GM23338 (cell line): ENCODE measurements at regions not wholly inside any gene's neighbourhood (a gene's known extent, or its start where the extent isn't known, plus 50 kb on each side); places are given as distances from the start of the nearest gene placed in this dataset.

Experiments used
- ATAC-seq: fragments of 200-7000 bp; cut with Tn5 transposase; 3 replicates; pipeline ENCODE4 v1.9.1; 2020
- DNase-seq: peaks from one replicate; pipeline ENCODE4 v3.0.0-alpha.2; 2015; ENCODE audit warnings: low spot score
- H2AFZ ChIP-seq: fragments of 200-600 bp; sonication (generic); 2 replicates; pipeline ENCODE4 v1.8.0; 2016; ENCODE audit warnings: antibody characterized with exemption, mild to moderate bottlenecking, moderate library complexity
- H3F3A ChIP-seq: fragments of 200-600 bp; sonication (generic); replicated peaks from 2 replicates; pipeline ENCODE4 v1.8.0; 2017; ENCODE audit warnings: antibody characterized with exemption, mixed run types, low read depth
- H3K27ac ChIP-seq: fragments of 200-600 bp; sonication (generic); 2 replicates; pipeline ENCODE4 v1.6.1; 2016; ENCODE audit warnings: low read depth
- H3K27me3 ChIP-seq: fragments of 200-600 bp; sonication (generic); 2 replicates; pipeline ENCODE4 v1.8.0; 2016; ENCODE audit warnings: mild to moderate bottlenecking, mixed run types, moderate library complexity; ENCODE audit not compliant: insufficient read depth
- H3K36me3 ChIP-seq: fragments of 200-600 bp; sonication (generic); 2 replicates; pipeline ENCODE4 v1.8.0; 2016; ENCODE audit warnings: mild to moderate bottlenecking; ENCODE audit not compliant: insufficient read depth
- H3K4me1 ChIP-seq: fragments of 200-600 bp; sonication (generic); 2 replicates; pipeline ENCODE4 v1.8.0; 2016; ENCODE audit warnings: mild to moderate bottlenecking, moderate library complexity; ENCODE audit not compliant: insufficient read depth
- H3K4me2 ChIP-seq: fragments of 200-600 bp; sonication (generic); 2 replicates; pipeline ENCODE4 v1.7.1; 2017; ENCODE audit warnings: mixed run types
- H3K4me3 ChIP-seq: fragments of 200-600 bp; sonication (generic); 2 replicates; pipeline ENCODE4 v1.6.1; 2016; ENCODE audit warnings: mixed run types
- H3K79me2 ChIP-seq: fragments of 200-600 bp; sonication (generic); replicated peaks from 2 replicates; pipeline ENCODE4 v1.8.0; 2017; ENCODE audit warnings: mild to moderate bottlenecking; ENCODE audit not compliant: insufficient read depth
- H3K9me2 ChIP-seq: fragments of 200-600 bp; sonication (generic); 2 replicates; pipeline ENCODE4 v1.8.0; 2017; ENCODE audit not compliant: insufficient read depth
- H4K20me1 ChIP-seq: fragments of 200-600 bp; sonication (generic); replicated peaks from 2 replicates; pipeline ENCODE4 v1.8.0; 2017; ENCODE audit warnings: mild to moderate bottlenecking; ENCODE audit not compliant: insufficient read depth
- H3K27ac Mint-ChIP-seq: 2 replicates; pipeline ENCODE4 v1.8.0; 2020; ENCODE audit warnings: inconsistent platforms, mild to moderate bottlenecking, moderate library complexity, mixed read lengths
- H3K27me3 Mint-ChIP-seq: 3 replicates; pipeline ENCODE4 v1.8.0; 2022; ENCODE audit warnings: low read depth, mild to moderate bottlenecking, moderate library complexity, mixed read lengths, inconsistent platforms; ENCODE audit not compliant: insufficient read depth, poor library complexity
- H3K36me3 Mint-ChIP-seq: 3 replicates; pipeline ENCODE4 v1.8.0; 2021; ENCODE audit warnings: low read depth, mild to moderate bottlenecking, inconsistent platforms, moderate library complexity, mixed read lengths
- H3K4me1 Mint-ChIP-seq: 3 replicates; pipeline ENCODE4 v1.8.0; 2020; ENCODE audit warnings: mild to moderate bottlenecking, inconsistent platforms, mixed read lengths
- H3K4me3 Mint-ChIP-seq: 3 replicates; pipeline ENCODE4 v1.8.0; 2021; ENCODE audit warnings: moderate library complexity, mild to moderate bottlenecking, inconsistent platforms, mixed read lengths
- H3K9me3 Mint-ChIP-seq: 3 replicates; pipeline ENCODE4 v1.8.0; 2020; ENCODE audit warnings: moderate library complexity, mild to moderate bottlenecking, inconsistent platforms, mixed read lengths
- CREB1 ChIP-seq: fragments of 250-450 bp; sonication (Bioruptor Pico); IDR thresholded peaks from 2 replicates; pipeline ENCODE4 v1.5.0; 2020; ENCODE audit warnings: low read depth, mild to moderate bottlenecking, moderate library complexity
- ETS1 ChIP-seq: IDR thresholded peaks from 2 replicates; pipeline ENCODE4 v1.6.1; 2016; ENCODE audit warnings: antibody characterized with exemption
- EZH2 ChIP-seq: fragments of 200-600 bp; sonication (generic); IDR thresholded peaks from one replicate; pipeline ENCODE4 v1.8.0; 2017; ENCODE audit warnings: antibody characterized with exemption, mild to moderate bottlenecking, low read depth; ENCODE audit not compliant: unreplicated experiment
- EZH2phosphoT487 ChIP-seq: fragments of 200-600 bp; sonication (generic); IDR thresholded peaks from one replicate; pipeline ENCODE4 v1.8.1; 2018; ENCODE audit warnings: antibody characterized with exemption; ENCODE audit not compliant: unreplicated experiment
- JUNB ChIP-seq: IDR thresholded peaks from one replicate; pipeline ENCODE4 v1.6.1; 2016; ENCODE audit warnings: antibody characterized with exemption; ENCODE audit not compliant: unreplicated experiment
- NANOG ChIP-seq: IDR thresholded peaks from 2 replicates; pipeline ENCODE4 v1.6.1; 2016; ENCODE audit warnings: antibody characterized with exemption, borderline replicate concordance
- POLR2AphosphoS5 ChIP-seq: IDR thresholded peaks from 2 replicates; pipeline ENCODE4 v1.6.1; 2016; ENCODE audit warnings: antibody characterized with exemption, low read depth
- REST ChIP-seq: IDR thresholded peaks from one replicate; pipeline ENCODE4 v1.6.1; 2018; ENCODE audit warnings: antibody characterized with exemption; ENCODE audit not compliant: unreplicated experiment
- STAT1 ChIP-seq: IDR thresholded peaks from one replicate; pipeline ENCODE4 v1.6.1; 2016; ENCODE audit warnings: antibody characterized with exemption; ENCODE audit not compliant: unreplicated experiment
- ZNF114 ChIP-seq: fragments of 250-450 bp; sonication (Bioruptor Pico); IDR thresholded peaks from 2 replicates; pipeline ENCODE4 v1.5.0; 2020; ENCODE audit warnings: mild to moderate bottlenecking, moderate library complexity
- ZNF331 ChIP-seq: fragments of 250-450 bp; sonication (Bioruptor Pico); IDR thresholded peaks from 2 replicates; pipeline ENCODE4 v1.5.0; 2020; ENCODE audit warnings: low read depth, mild to moderate bottlenecking, moderate library complexity
- ZNF462 ChIP-seq: fragments of 250-450 bp; sonication (Bioruptor Pico); IDR thresholded peaks from 2 replicates; pipeline ENCODE4 v1.5.0; 2020; ENCODE audit warnings: mild to moderate bottlenecking, moderate library complexity
- TF ChIP-seq, protein P1 (sequence below), 2 experiments: fragments of 200-600 bp in 1 of 2; sonication (generic) in 1 of 2; conservative IDR thresholded peaks; 2 replicates each; pipeline versions ENCODE4 v1.5.1 to v1.6.1; 2016 to 2017; ENCODE audit warnings: antibody characterized with exemption in 2 of 2, low read depth in 2 of 2, mild to moderate bottlenecking in 2 of 2, moderate library complexity in 1 of 2

- Histone ChIP-seq H2AFZ (no peak overlapping the region), H3K9me2 (no peaks in the 10 kb centered on the region), H3K4me1 (no peaks in the 10 kb centered on the region), H3K27ac (no peak overlapping the region), H3K79me2 (no peaks in the 10 kb centered on the region), H3K4me2 (no peak overlapping the region), H3K36me3 (no peaks in the 10 kb centered on the region), H3K27me3 (no peaks in the 10 kb centered on the region), H4K20me1 (no peaks in the 10 kb centered on the region), H3K4me3 (no peak overlapping the region), H3F3A (no peaks in the 10 kb centered on the region)
- no peak for DNase-seq
- Mint-ChIP-seq H3K27me3 (no peaks in the 10 kb centered on the region), H3K9me3 (no peaks in the 10 kb centered on the region), H3K4me3 (no peak overlapping the region), H3K4me1 (no peaks in the 10 kb centered on the region), H3K36me3 (no peaks in the 10 kb centered on the region), H3K27ac (no peak overlapping the region)
- no peak for TF ChIP-seq EZH2
- no peak for TF ChIP-seq POLR2AphosphoS5
- no peak for TF ChIP-seq ETS1
- no peak for TF ChIP-seq NANOG
- no peak for TF ChIP-seq ZNF114 (CRISPR knock-in tag)
- TF ChIP-seq STAT1 = no peak
- TF ChIP-seq ZNF462 (CRISPR knock-in tag) = no peak
- no peak for TF ChIP-seq CREB1
- no peak for TF ChIP-seq JUNB
- TF ChIP-seq, protein P1, sequence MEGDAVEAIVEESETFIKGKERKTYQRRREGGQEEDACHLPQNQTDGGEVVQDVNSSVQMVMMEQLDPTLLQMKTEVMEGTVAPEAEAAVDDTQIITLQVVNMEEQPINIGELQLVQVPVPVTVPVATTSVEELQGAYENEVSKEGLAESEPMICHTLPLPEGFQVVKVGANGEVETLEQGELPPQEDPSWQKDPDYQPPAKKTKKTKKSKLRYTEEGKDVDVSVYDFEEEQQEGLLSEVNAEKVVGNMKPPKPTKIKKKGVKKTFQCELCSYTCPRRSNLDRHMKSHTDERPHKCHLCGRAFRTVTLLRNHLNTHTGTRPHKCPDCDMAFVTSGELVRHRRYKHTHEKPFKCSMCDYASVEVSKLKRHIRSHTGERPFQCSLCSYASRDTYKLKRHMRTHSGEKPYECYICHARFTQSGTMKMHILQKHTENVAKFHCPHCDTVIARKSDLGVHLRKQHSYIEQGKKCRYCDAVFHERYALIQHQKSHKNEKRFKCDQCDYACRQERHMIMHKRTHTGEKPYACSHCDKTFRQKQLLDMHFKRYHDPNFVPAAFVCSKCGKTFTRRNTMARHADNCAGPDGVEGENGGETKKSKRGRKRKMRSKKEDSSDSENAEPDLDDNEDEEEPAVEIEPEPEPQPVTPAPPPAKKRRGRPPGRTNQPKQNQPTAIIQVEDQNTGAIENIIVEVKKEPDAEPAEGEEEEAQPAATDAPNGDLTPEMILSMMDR (conservative IDR thresholded peaks at IDR 0.05; ENCODE audit: low read depth in 2 of 2) = no peak
- no peak for TF ChIP-seq ZNF331 (CRISPR knock-in tag)
- TF ChIP-seq REST = no peak
- TF ChIP-seq EZH2phosphoT487 = no peak
- no peak for ATAC-seq
These were observed 127.3 kb downstream of the MAD2L1 start for GRCh38 chr4:119939071-119939995.
